DOHH2 (cell line): ENCODE measurements at regions not wholly inside any gene's neighbourhood (a gene's known extent, or its start where the extent isn't known, plus 50 kb on each side); places are given as distances from the start of the nearest gene placed in this dataset.

Experiments used
- EZH2phosphoT487 ChIP-seq: fragments of 200-600 bp; sonication (generic); IDR thresholded peaks from 2 replicates; pipeline ENCODE4 v1.6.1; 2017; ENCODE audit warnings: borderline replicate concordance, mild to moderate bottlenecking, antibody characterized with exemption, low read length, moderate library complexity, mixed read lengths
- TF ChIP-seq, protein P1 (sequence below): fragments of 200-600 bp; sonication (generic); IDR thresholded peaks from one replicate; pipeline ENCODE4 v1.5.1; 2014; ENCODE audit warnings: antibody characterized with exemption, mild to moderate bottlenecking, low read depth, low read length; ENCODE audit not compliant: poor library complexity, severe bottlenecking

DNA sequence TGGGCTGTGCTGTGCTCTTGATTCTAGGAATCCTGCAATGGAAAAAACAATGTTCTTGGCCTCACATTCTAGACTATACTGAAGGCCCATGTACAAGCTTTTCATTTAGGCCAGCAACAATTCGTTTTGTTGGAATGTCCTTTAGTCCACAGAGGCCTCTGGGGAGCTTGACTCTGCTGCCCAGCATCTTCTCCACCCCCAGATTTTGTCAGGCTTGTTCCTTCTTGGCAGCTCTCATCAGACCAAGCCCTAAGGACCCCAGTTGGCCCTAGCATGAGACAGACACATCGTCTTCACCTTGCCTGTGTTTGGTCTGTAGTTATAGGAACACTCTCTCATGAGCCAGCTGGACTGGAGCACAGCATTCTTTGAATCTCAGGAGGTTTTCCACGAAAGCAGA is 300.1 kb downstream of the VRK1 start:
- TF ChIP-seq, protein P1, sequence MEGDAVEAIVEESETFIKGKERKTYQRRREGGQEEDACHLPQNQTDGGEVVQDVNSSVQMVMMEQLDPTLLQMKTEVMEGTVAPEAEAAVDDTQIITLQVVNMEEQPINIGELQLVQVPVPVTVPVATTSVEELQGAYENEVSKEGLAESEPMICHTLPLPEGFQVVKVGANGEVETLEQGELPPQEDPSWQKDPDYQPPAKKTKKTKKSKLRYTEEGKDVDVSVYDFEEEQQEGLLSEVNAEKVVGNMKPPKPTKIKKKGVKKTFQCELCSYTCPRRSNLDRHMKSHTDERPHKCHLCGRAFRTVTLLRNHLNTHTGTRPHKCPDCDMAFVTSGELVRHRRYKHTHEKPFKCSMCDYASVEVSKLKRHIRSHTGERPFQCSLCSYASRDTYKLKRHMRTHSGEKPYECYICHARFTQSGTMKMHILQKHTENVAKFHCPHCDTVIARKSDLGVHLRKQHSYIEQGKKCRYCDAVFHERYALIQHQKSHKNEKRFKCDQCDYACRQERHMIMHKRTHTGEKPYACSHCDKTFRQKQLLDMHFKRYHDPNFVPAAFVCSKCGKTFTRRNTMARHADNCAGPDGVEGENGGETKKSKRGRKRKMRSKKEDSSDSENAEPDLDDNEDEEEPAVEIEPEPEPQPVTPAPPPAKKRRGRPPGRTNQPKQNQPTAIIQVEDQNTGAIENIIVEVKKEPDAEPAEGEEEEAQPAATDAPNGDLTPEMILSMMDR: no peak
- TF ChIP-seq EZH2phosphoT487: no peak
